H9 (cell line): ENCODE measurements at regions not wholly inside any gene's neighbourhood (a gene's known extent, or its start where the extent isn't known, plus 50 kb on each side); places are given as distances from the start of the nearest gene placed in this dataset.

Experiments used
- DNase-seq: peaks from one replicate; pipeline ENCODE4 v3.0.0-alpha.2; 2017
- H2AFZ ChIP-seq: one replicate; pipeline ENCODE4 v1.6.1; 2013; ENCODE audit warnings: mild to moderate bottlenecking, low read length, control low read depth, moderate library complexity
- H2AK5ac ChIP-seq: 2 replicates; pipeline ENCODE4 v1.6.1; 2013; ENCODE audit warnings: low read length, control low read depth, mixed read lengths; ENCODE audit not compliant: insufficient read length
- H2BK120ac ChIP-seq: one replicate; pipeline ENCODE4 v1.6.1; 2013; ENCODE audit warnings: low read depth, mild to moderate bottlenecking, low read length, control low read depth, inconsistent platforms; ENCODE audit not compliant: poor library complexity, severe bottlenecking
- H2BK12ac ChIP-seq: 2 replicates; pipeline ENCODE4 v1.6.1; 2013; ENCODE audit warnings: low read length, control low read depth, mixed read lengths, low read depth; ENCODE audit not compliant: insufficient read length
- H2BK15ac ChIP-seq: 2 replicates; pipeline ENCODE4 v1.6.1; 2013; ENCODE audit warnings: low read depth, low read length, control low read depth
- H2BK20ac ChIP-seq: one replicate; pipeline ENCODE4 v1.6.1; 2013; ENCODE audit warnings: low read depth, mild to moderate bottlenecking, low read length, control low read depth, inconsistent platforms; ENCODE audit not compliant: poor library complexity, severe bottlenecking
- H2BK5ac ChIP-seq: 2 replicates; pipeline ENCODE4 v1.6.1; 2013; ENCODE audit warnings: low read length, control low read depth, mixed read lengths; ENCODE audit not compliant: insufficient read length
- H3K14ac ChIP-seq: 2 replicates; pipeline ENCODE4 v1.6.1; 2013; ENCODE audit warnings: low read length, control low read depth; ENCODE audit not compliant: insufficient read depth
- H3K18ac ChIP-seq: 2 replicates; pipeline ENCODE4 v1.6.1; 2013; ENCODE audit warnings: low read depth, mild to moderate bottlenecking, mixed read lengths, low read length, control low read depth; ENCODE audit not compliant: insufficient read length
- H3K23ac ChIP-seq: 2 replicates; pipeline ENCODE4 v1.6.1; 2013; ENCODE audit warnings: low read length, control low read depth, mixed read lengths, low read depth; ENCODE audit not compliant: insufficient read length
- H3K23me2 ChIP-seq: 2 replicates; pipeline ENCODE4 v1.6.1; 2013; ENCODE audit warnings: low read depth, mild to moderate bottlenecking, mixed read lengths, low read length, control low read depth; ENCODE audit not compliant: insufficient read length, poor library complexity, severe bottlenecking
- H3K27ac ChIP-seq: 2 replicates; pipeline ENCODE4 v1.5.1; 2013; ENCODE audit warnings: low read length, control low read depth, mixed read lengths, low read depth; ENCODE audit not compliant: insufficient read length
- H3K27me3 ChIP-seq: 2 replicates; pipeline ENCODE4 v1.6.1; 2013; ENCODE audit warnings: low read length, control low read depth, inconsistent platforms; ENCODE audit not compliant: insufficient read depth
- H3K4ac ChIP-seq: 2 replicates; pipeline ENCODE4 v1.6.1; 2013; ENCODE audit warnings: low read depth, mild to moderate bottlenecking, control low read depth, inconsistent platforms, low read length, moderate library complexity
- H3K4me1 ChIP-seq: 2 replicates; pipeline ENCODE4 v1.6.1; 2013; ENCODE audit warnings: low read length, control low read depth, inconsistent platforms; ENCODE audit not compliant: insufficient read depth
- H3K4me2 ChIP-seq: 2 replicates; pipeline ENCODE4 v1.6.1; 2013; ENCODE audit warnings: low read length, control low read depth, mixed read lengths; ENCODE audit not compliant: insufficient read length, insufficient read depth
- H3K56ac ChIP-seq: 2 replicates; pipeline ENCODE4 v1.6.1; 2013; ENCODE audit warnings: low read depth, mild to moderate bottlenecking, mixed read lengths, low read length, control low read depth; ENCODE audit not compliant: insufficient read length
- H3K79me1 ChIP-seq: 2 replicates; pipeline ENCODE4 v1.6.1; 2013; ENCODE audit warnings: low read depth, mild to moderate bottlenecking, moderate library complexity, low read length, control low read depth, inconsistent platforms; ENCODE audit not compliant: insufficient read depth, poor library complexity, severe bottlenecking
- H3K79me2 ChIP-seq: 2 replicates; pipeline ENCODE4 v1.6.1; 2013; ENCODE audit warnings: low read length, control low read depth, inconsistent platforms; ENCODE audit not compliant: insufficient read depth
- H3K9ac ChIP-seq: 2 replicates; pipeline ENCODE4 v1.6.1; 2013; ENCODE audit warnings: low read length, control low read depth, mixed read lengths; ENCODE audit not compliant: insufficient read length; ENCODE audit errors: extremely low read depth
- H3K9me3 ChIP-seq: one replicate; pipeline ENCODE4 v1.6.1; 2013; ENCODE audit warnings: low read depth, low read length, inconsistent platforms; ENCODE audit not compliant: control insufficient read depth
- H3T11ph ChIP-seq: one replicate; pipeline ENCODE4 v1.6.1; 2013; ENCODE audit warnings: mild to moderate bottlenecking, low read length, control low read depth, inconsistent platforms
- H4K20me1 ChIP-seq: one replicate; pipeline ENCODE4 v1.6.1; 2013; ENCODE audit not compliant: control insufficient read depth, insufficient read length, insufficient read depth
- H4K5ac ChIP-seq: 2 replicates; pipeline ENCODE4 v1.6.1; 2013; ENCODE audit warnings: low read depth, mild to moderate bottlenecking, mixed read lengths, low read length, control low read depth; ENCODE audit not compliant: insufficient read length
- H4K8ac ChIP-seq: replicated peaks from 2 replicates; pipeline ENCODE4 v1.6.1; 2013; ENCODE audit warnings: low read length, control low read depth, mixed read lengths, low read depth; ENCODE audit not compliant: insufficient read length
- H4K91ac ChIP-seq: 2 replicates; pipeline ENCODE4 v1.6.1; 2013; ENCODE audit warnings: low read depth, mild to moderate bottlenecking, moderate library complexity, mixed read lengths, low read length, control low read depth; ENCODE audit not compliant: insufficient read length
- H3K27ac Mint-ChIP-seq, 3 experiments: 2 replicates in 2 of 3; 3 replicates in 1 of 3; pipeline ENCODE4 v1.8.0; 2020 to 2021; ENCODE audit warnings: mixed read lengths in 3 of 3, mild to moderate bottlenecking in 1 of 3, moderate library complexity in 1 of 3
- H3K27me3 Mint-ChIP-seq: 2 replicates; pipeline ENCODE4 v1.8.0; 2021; ENCODE audit warnings: low read depth, mild to moderate bottlenecking, moderate library complexity, mixed read lengths
- H3K36me3 Mint-ChIP-seq, 3 experiments: 2 replicates in 2 of 3; 3 replicates in 1 of 3; pipeline ENCODE4 v1.8.0; 2020 to 2021; ENCODE audit warnings: low read depth in 3 of 3, mixed read lengths in 3 of 3; ENCODE audit not compliant: insufficient read depth in 1 of 3
- H3K4me1 Mint-ChIP-seq, 2 experiments: 2 replicates each; pipeline ENCODE4 v1.8.0; 2020; ENCODE audit warnings: mixed read lengths in 2 of 2
- H3K4me3 Mint-ChIP-seq, 2 experiments: 2 replicates in 1 of 2; 3 replicates in 1 of 2; pipeline ENCODE4 v1.8.0; 2020 to 2021; ENCODE audit warnings: mild to moderate bottlenecking in 2 of 2, mixed read lengths in 2 of 2, moderate library complexity in 1 of 2
- H3K9me3 Mint-ChIP-seq, 2 experiments: 2 replicates in 1 of 2; 3 replicates in 1 of 2; pipeline ENCODE4 v1.8.0; 2020; ENCODE audit warnings: mild to moderate bottlenecking in 2 of 2, mixed read lengths in 2 of 2, moderate library complexity in 1 of 2
- WGBS: extraction: QIAGEN DNeasy Blood & Tissue Kit; methylation state at CpG from one replicate; pipeline ENCODE4 v1.1.7; 2013; ENCODE audit warnings: missing lambda C conversion rate, low lambda C conversion rate, mixed read lengths; ENCODE audit not compliant: insufficient read length; ENCODE audit errors: extremely low coverage; 5-methylcytosine and 5-hydroxymethylcytosine counted together
- TF ChIP-seq, protein P1 (sequence below): fragments of 200-600 bp; sonication (generic); conservative IDR thresholded peaks from 3 replicates; pipeline ENCODE4 v1.8.0; 2021; ENCODE audit warnings: antibody characterized with exemption, mild to moderate bottlenecking

GRCh38 chr9:105055917-105056316, 128.0 kb upstream of the ABCA1 start:
- no peaks in the 10 kb centered on the region; a peak in 1 of 5 replicates for H3K9me3 Mint-ChIP-seq
- Histone ChIP-seq H3K27me3 (no peaks in the 10 kb centered on the region), H3K56ac (no peak overlapping the region), H3K27ac (no peak overlapping the region), H3K23me2 (no peaks in the 10 kb centered on the region), H4K5ac (no peak overlapping the region), H4K20me1 (no peaks in the 10 kb centered on the region), H2BK15ac (no peak overlapping the region), H2BK20ac (no peak overlapping the region), H3K4me1 (no peaks in the 10 kb centered on the region; the same call in 1 of the 2 replicates), H2BK120ac (no peak overlapping the region), H3K4ac (no peak overlapping the region), H3K79me1 (no peaks in the 10 kb centered on the region), H3K14ac (no peak overlapping the region), H3K23ac (no peak overlapping the region), H2BK12ac (no peak overlapping the region), H3K9me3 (no peaks in the 10 kb centered on the region), H4K8ac (no peak overlapping the region), H2AK5ac (no peak overlapping the region), H4K91ac (no peak overlapping the region), H2BK5ac (no peak overlapping the region), H2AFZ (no peak overlapping the region), H3K18ac (no peak overlapping the region), H3K9ac (no peak overlapping the region), H3K79me2 (no peaks in the 10 kb centered on the region), H3T11ph (no peak overlapping the region), H3K4me2 (no peak overlapping the region)
- H3K36me3 Mint-ChIP-seq: no peaks in the 10 kb centered on the region; a peak in 2 of 7 replicates
- H3K27me3 Mint-ChIP-seq: peaks cover 2% of the 10 kb centered on the region; the same call in 1 of the 2 replicates
- WGBS: no CpG with 5 or more reads among the region's 3 CpGs
- no peak overlapping the region for H3K4me3 Mint-ChIP-seq
- TF ChIP-seq, protein P1, sequence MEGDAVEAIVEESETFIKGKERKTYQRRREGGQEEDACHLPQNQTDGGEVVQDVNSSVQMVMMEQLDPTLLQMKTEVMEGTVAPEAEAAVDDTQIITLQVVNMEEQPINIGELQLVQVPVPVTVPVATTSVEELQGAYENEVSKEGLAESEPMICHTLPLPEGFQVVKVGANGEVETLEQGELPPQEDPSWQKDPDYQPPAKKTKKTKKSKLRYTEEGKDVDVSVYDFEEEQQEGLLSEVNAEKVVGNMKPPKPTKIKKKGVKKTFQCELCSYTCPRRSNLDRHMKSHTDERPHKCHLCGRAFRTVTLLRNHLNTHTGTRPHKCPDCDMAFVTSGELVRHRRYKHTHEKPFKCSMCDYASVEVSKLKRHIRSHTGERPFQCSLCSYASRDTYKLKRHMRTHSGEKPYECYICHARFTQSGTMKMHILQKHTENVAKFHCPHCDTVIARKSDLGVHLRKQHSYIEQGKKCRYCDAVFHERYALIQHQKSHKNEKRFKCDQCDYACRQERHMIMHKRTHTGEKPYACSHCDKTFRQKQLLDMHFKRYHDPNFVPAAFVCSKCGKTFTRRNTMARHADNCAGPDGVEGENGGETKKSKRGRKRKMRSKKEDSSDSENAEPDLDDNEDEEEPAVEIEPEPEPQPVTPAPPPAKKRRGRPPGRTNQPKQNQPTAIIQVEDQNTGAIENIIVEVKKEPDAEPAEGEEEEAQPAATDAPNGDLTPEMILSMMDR: no peak
- H3K4me1 Mint-ChIP-seq: peaks cover 6 to 12% of the 10 kb centered on the region in 2 experiments
- DNase-seq: no peak
- H3K27ac Mint-ChIP-seq: no peak overlapping the region
